ENCODE measurements at regions not wholly inside any gene's neighbourhood (a gene's known extent, or its start where the extent isn't known, plus 50 kb on each side); places are given as distances from the start of the nearest gene placed in this dataset.
"Not testable (repeated sequence)": the region's sequence is repeated elsewhere in the genome, so short reads cannot be mapped to it uniquely, and the experiment has no call there.

DNA sequence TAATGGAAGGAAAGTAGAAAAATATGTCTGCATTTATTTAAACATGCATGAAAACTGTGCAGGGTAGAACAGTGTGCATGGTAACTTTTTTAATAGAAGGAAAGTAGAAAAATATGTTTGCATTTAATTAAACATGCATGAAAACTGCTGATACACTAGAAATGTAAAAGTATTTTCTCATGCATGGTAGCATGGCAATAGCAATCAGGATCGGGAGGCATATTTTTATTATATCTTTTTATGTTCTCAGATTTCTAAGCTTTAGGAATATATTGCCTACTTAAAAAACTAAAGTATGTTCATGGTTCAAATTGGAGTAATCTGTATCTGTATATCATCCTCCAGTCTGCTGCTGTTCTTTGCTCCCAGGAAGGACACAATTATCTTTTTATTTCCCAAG, 1468.9 kb upstream of the GBE1 start:
- no peak for TF ChIP-seq CTCF (IDR thresholded peaks at IDR 0.05; ENCODE audit: low read depth, low read length, missing control alignments)
- in situ Hi-C loops (cut with HindIII; ENCODE audit: low sequenced_read_pairs), result no loop called here
- H3K4me3 ChIP-seq (ENCODE audit: low read depth, low read length), result no peak overlapping the region

DNA sequence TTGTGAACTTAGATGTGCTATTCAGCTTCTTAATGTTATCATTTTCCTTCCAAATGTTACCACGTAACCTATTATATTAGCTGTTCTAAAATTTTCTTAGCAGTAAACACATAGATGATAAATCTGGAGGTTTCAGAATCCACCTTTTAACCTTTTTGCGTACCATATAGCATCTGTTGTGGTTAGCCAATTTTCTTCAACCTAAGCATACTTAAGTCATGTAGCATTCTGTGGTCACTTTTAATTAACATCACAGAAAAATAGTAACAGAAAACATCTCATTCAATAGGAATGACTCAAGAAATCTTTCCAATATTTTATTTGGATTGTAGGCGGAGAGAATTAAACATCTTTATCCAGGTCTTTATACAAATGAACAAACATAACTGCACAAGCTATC, 1465.3 kb upstream of the GBE1 start:
- no peak for TF ChIP-seq CTCF (IDR thresholded peaks at IDR 0.05; ENCODE audit: low read depth, low read length, missing control alignments)
- H3K4me3 ChIP-seq (ENCODE audit: low read depth, low read length), result no peak overlapping the region
- in situ Hi-C loops (cut with HindIII; ENCODE audit: low sequenced_read_pairs), result no loop called here
- no peak for DNase-seq (ENCODE audit: low read depth)

More for the DNA sequence above, 1468.9 kb upstream of the GBE1 start:
- no peak for DNase-seq (ENCODE audit: low read depth)

- in situ Hi-C loops (cut with HindIII; ENCODE audit: low sequenced_read_pairs), result no loop called here
- H3K4me3 ChIP-seq (ENCODE audit: low read depth, low read length), result no peak overlapping the region
- peak; percentile 28 for DNase-seq (ENCODE audit: low read depth)
- no peak for TF ChIP-seq CTCF (IDR thresholded peaks at IDR 0.05; ENCODE audit: low read depth, low read length, missing control alignments)
These were observed 1462.8 kb upstream of the GBE1 start for GRCh38 chr3:83224101-83224868.

DNA sequence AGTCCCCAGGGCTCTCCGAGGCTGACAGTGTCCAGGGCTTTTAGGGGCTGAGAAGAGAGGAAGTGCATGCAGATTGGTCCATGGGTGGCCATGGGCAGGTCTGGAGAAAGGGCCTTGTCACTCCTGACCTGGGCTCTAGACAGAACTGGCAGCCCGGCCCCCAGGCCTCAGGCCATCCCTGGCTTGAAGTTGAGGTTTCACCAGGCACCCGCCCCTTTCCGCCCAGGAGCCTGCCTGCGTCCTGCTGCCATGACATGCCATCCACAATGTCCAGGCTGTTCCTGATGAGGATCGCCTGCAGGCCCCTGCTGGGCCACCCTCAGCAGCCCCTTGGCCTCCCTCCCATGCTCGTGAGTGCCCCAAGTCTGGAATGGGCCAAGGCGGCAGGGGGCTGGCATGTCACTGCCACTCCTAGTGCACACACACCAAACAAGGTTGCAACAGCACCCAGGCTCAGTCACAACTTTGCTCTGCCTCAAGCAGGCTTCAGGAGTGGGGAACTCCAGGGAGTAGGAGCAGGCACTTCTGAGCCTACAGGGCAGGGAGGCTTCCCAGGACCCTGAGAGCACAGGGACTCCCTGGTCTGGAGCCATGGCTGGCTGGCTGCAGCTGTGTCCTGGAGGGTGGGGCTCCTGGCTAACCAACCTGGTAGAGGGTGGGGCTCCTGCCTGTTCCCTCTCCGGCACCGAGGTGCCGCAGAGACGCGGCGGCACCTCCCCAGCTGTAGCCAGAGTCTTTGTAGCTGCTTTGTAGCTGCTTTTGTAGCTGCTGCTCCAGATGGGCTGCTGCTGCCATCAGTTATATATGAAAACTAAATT, 1457.1 kb upstream of the GBE1 start:
- in situ Hi-C loops (cut with HindIII; ENCODE audit: low sequenced_read_pairs), result no loop called here
- TF ChIP-seq CTCF (IDR thresholded peaks at IDR 0.05; ENCODE audit: low read depth, low read length, missing control alignments), result no peak
- DNase-seq (ENCODE audit: low read depth), result no peak
- H3K4me3 ChIP-seq (ENCODE audit: low read depth, low read length), result no peak overlapping the region

DNA sequence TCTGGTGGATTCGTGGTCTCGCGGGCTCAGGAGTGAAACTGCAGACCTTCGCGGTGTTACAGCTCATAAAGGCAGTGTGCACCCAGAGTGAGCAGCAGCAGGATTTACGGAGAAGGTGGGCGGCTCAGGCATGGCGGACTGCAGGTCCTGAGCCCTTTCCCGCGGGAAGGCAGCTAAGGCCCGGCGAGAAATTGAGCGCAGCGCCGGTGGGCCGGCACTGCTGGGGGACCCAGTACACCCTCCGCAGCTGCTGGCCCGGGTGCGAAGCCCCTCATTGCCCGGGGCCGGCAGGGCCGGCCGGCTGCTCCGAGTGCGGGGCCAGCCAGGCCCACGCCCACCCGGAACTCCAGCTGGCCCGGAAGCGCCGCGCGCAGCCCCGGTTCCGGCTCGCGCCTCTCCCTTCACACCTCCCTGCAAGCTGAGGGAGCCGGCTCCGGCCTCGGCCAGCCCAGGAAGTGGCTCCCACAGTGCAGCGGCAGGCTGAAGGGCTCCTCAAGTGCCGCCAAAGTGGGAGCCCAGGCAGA, 1456.2 kb upstream of the GBE1 start:
- DNase-seq (ENCODE audit: low read depth); H3K4me3 ChIP-seq (ENCODE audit: low read depth, low read length); in situ Hi-C loops (cut with HindIII; ENCODE audit: low sequenced_read_pairs): not testable (repeated sequence)

DNA sequence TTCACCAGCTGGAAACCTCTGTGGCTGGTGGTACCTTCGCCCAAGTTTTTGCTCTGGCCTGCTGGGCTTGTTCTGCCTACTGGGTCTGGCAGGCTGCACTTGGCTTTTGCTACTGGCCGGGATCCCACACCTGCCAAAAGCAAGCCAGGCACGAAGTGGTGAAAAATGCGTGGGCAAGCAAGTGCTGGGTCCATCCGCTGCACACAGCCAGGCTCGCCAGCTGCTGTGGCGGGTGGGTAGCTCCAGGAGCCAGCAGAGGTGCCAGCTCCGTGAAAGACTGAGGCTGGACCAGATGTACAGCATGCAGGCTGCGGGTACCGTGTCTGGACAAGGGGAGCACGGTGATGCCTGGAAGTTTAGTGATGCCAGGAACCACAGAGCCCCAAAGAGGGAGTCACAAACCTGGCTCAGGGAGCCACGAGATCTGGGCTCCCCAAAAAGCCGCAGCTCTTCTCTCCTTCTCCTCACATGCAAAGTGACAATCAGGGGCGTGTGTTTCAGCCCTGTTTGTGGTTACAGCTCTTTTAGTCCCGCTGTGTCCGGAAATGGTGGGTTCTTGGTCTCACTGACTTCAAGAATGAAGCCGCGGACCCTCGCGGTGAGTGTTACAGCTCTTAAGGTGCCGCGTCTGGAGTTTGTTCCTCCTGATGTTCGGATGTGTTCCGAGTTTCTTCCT, 1455.6 kb upstream of the GBE1 start:
- no peak for DNase-seq (ENCODE audit: low read depth)
- no peak overlapping the region for H3K4me3 ChIP-seq (ENCODE audit: low read depth, low read length)
- in situ Hi-C loops (cut with HindIII; ENCODE audit: low sequenced_read_pairs), result no loop called here
- TF ChIP-seq CTCF (IDR thresholded peaks at IDR 0.05; ENCODE audit: low read depth, low read length, missing control alignments), result no peak
